CD4-positive, alpha-beta T cell (primary cell): ENCODE measurements at regions not wholly inside any gene's neighbourhood (a gene's known extent, or its start where the extent isn't known, plus 50 kb on each side); places are given as distances from the start of the nearest gene placed in this dataset.
"Not testable (repeated sequence)": the region's sequence is repeated elsewhere in the genome, so short reads cannot be mapped to it uniquely, and the experiment has no call there.

Experiments
- ATAC-seq: fragments of 200-7000 bp; cut with Tn5 transposase; one replicate; pipeline ENCODE4 v1.10.0; 2022; ENCODE audit warnings: mild to moderate bottlenecking; ENCODE audit not compliant: poor library complexity
- CTCF ChIA-PET: fragments of 350-600 bp; sonication (Branson Sonifier 250); formaldehyde crosslinking; loops from one replicate; lab custom pipeline; 2021; ENCODE audit warnings: antibody characterized with exemption, inconsistent platforms; lab: Charles Lee
- POLR2A ChIA-PET: fragments of 350-600 bp; sonication (Branson Sonifier 250); formaldehyde crosslinking; loops from one replicate; lab custom pipeline; 2021; ENCODE audit warnings: antibody characterized with exemption, inconsistent platforms; lab: Charles Lee
- DNase-seq, 14 experiments: peaks; one replicate each; pipeline ENCODE4 v3.0.0-alpha.2; 2013 to 2020; ENCODE audit warnings: mixed read lengths in 2 of 14
- H3K27ac ChIP-seq, 2 donors: one replicate each; pipeline versions ENCODE4 v1.5.1 to v1.7.0; 2013; ENCODE audit warnings: low read length in 2 of 2, low read depth in 1 of 2, mild to moderate bottlenecking in 1 of 2
- H3K27me3 ChIP-seq, 2 experiments: 1 replicate in 1 of 2; 2 replicates in 1 of 2; pipeline versions ENCODE4 v1.6.1 to v1.7.0; 2013; ENCODE audit warnings: low read length in 2 of 2, control low read depth in 1 of 2, mild to moderate bottlenecking in 1 of 2, moderate library complexity in 1 of 2; ENCODE audit not compliant: insufficient read depth in 2 of 2, control insufficient read depth in 1 of 2
- H3K36me3 ChIP-seq: one replicate; pipeline ENCODE4 v1.6.1; 2013; ENCODE audit warnings: low read length, control low read depth; ENCODE audit not compliant: insufficient read depth
- H3K4me1 ChIP-seq: one replicate; pipeline ENCODE4 v1.6.1; 2013; ENCODE audit warnings: low read length, control low read depth; ENCODE audit not compliant: insufficient read depth
- H3K4me3 ChIP-seq: one replicate; pipeline ENCODE4 v1.5.1; 2013; ENCODE audit warnings: mild to moderate bottlenecking, low read length, moderate library complexity
- H3K9me3 ChIP-seq, 2 experiments: 1 replicate in 1 of 2; 2 replicates in 1 of 2; pipeline versions ENCODE4 v1.6.1 to v1.7.0; 2013; ENCODE audit warnings: low read length in 2 of 2, mild to moderate bottlenecking in 2 of 2, control low read depth in 1 of 2, moderate library complexity in 1 of 2; ENCODE audit not compliant: control insufficient read depth in 1 of 2, insufficient read depth in 1 of 2
- H3K27ac Mint-ChIP-seq: one replicate; pipeline ENCODE4 v1.8.0; 2020; ENCODE audit warnings: mixed read lengths
- H3K27me3 Mint-ChIP-seq: one replicate; pipeline ENCODE4 v1.8.0; 2021; ENCODE audit warnings: mixed read lengths
- H3K36me3 Mint-ChIP-seq: one replicate; pipeline ENCODE4 v1.8.0; 2021; ENCODE audit warnings: low read depth, mixed read lengths
- H3K4me1 Mint-ChIP-seq: one replicate; pipeline ENCODE4 v1.8.0; 2021; ENCODE audit warnings: low read depth, mixed read lengths
- H3K4me3 Mint-ChIP-seq: one replicate; pipeline ENCODE4 v1.8.0; 2020; ENCODE audit warnings: mild to moderate bottlenecking, mixed read lengths
- H3K9me3 Mint-ChIP-seq: one replicate; pipeline ENCODE4 v1.8.0; 2020; ENCODE audit warnings: mixed read lengths
- intact Hi-C, 2 experiments: fragments of 100-400 bp; cut with DNase I in 1 of 2; cut with micrococcal nuclease in 1 of 2; formaldehyde crosslinking; loops; one replicate each; pipeline versions ENCODE4 v1.15.1 to v1.9.0; 2023 to 2025; cut with DNase I, micrococcal nuclease
- TF ChIP-seq, protein P1 (sequence below): fragments of 200-600 bp; IDR thresholded peaks from one replicate; pipeline ENCODE4 v1.8.0; 2022; ENCODE audit warnings: antibody characterized with exemption, mild to moderate bottlenecking

DNA sequence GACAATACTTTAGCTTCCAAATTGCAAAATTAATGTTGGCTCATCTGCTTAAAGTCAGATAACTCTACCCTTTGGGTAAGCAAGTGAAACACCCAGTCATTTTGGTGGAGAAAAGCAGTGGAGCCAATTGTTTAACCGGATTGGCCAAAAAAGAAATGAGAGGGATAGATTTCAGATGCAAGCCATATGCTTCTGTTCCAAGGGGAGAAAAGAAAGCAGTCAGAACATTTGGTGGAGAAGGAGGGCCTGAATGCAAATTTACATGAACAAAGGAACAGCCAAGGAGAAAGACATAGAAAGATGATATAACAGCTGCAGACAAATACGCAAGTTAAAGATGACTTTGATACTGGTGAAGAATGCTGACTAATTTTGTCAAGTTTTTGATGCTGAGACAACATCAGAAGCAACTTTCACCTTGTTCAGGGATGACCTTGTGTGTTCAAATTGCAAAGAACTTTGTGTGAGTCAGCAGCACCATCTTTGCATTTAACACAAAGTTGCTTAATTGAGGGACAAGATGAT, 173.1 kb downstream of the TGFB2 start:
- DNase-seq (no peak), ATAC-seq (no peak)
- no peaks in the 10 kb centered on the region for H3K36me3 ChIP-seq
- Mint-ChIP-seq H3K4me3 (no peak overlapping the region), H3K4me1 (no peaks in the 10 kb centered on the region), H3K9me3 (no peaks in the 10 kb centered on the region), H3K36me3 (no peaks in the 10 kb centered on the region), H3K27me3 (no peaks in the 10 kb centered on the region), H3K27ac (no peak overlapping the region)
- H3K9me3 ChIP-seq: peaks cover 0 to 5% of the 10 kb centered on the region in 2 experiments
- intact Hi-C loops: no loop called here
- H3K27me3 ChIP-seq: no peaks in the 10 kb centered on the region
- ChIA-PET POLR2A (no interaction called here), CTCF (no interaction called here)
- TF ChIP-seq, protein P1, sequence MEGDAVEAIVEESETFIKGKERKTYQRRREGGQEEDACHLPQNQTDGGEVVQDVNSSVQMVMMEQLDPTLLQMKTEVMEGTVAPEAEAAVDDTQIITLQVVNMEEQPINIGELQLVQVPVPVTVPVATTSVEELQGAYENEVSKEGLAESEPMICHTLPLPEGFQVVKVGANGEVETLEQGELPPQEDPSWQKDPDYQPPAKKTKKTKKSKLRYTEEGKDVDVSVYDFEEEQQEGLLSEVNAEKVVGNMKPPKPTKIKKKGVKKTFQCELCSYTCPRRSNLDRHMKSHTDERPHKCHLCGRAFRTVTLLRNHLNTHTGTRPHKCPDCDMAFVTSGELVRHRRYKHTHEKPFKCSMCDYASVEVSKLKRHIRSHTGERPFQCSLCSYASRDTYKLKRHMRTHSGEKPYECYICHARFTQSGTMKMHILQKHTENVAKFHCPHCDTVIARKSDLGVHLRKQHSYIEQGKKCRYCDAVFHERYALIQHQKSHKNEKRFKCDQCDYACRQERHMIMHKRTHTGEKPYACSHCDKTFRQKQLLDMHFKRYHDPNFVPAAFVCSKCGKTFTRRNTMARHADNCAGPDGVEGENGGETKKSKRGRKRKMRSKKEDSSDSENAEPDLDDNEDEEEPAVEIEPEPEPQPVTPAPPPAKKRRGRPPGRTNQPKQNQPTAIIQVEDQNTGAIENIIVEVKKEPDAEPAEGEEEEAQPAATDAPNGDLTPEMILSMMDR: no peak
- no peaks in the 10 kb centered on the region for H3K4me1 ChIP-seq
- no peak overlapping the region for H3K4me3 ChIP-seq
- no peak overlapping the region for H3K27ac ChIP-seq

DNA sequence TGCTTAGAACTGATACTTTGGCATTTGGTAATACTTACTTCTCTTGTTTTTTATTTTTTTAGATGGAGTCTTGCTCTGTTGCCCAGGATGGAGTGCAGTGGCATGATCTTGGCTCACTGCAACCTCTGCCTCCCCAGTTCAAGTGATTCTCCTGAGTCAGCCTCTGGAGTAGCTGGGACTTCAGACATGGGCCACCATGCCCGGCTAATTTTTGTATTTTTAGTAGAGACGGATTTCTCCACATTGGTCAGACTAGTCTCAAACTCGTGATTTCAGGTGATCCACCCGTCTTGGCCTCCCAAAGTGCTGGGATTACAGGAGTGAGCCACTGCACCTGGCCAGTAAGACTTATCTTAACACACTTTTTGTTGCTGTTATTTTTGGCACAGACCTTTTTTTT, 175.5 kb downstream of the TGFB2 start:
- H3K27ac Mint-ChIP-seq, H3K27me3 Mint-ChIP-seq, H3K4me3 ChIP-seq, H3K4me1 Mint-ChIP-seq, H3K4me3 Mint-ChIP-seq, H3K36me3 ChIP-seq, H3K9me3 ChIP-seq, H3K27ac ChIP-seq, H3K9me3 Mint-ChIP-seq, ATAC-seq, POLR2A ChIA-PET, H3K4me1 ChIP-seq, DNase-seq, H3K27me3 ChIP-seq, H3K36me3 Mint-ChIP-seq: not testable (repeated sequence)
- intact Hi-C loops: loop anchor here (5.0 to 10.0 kb wide), 2 partner anchors 186 to 193 kb away; no protein-coding TSS in a partner anchor
- CTCF ChIA-PET: interaction anchor here (1.7 kb wide), 1 partner anchor 9 kb away, joined by 3 read pairs; no protein-coding TSS in a partner anchor

DNA sequence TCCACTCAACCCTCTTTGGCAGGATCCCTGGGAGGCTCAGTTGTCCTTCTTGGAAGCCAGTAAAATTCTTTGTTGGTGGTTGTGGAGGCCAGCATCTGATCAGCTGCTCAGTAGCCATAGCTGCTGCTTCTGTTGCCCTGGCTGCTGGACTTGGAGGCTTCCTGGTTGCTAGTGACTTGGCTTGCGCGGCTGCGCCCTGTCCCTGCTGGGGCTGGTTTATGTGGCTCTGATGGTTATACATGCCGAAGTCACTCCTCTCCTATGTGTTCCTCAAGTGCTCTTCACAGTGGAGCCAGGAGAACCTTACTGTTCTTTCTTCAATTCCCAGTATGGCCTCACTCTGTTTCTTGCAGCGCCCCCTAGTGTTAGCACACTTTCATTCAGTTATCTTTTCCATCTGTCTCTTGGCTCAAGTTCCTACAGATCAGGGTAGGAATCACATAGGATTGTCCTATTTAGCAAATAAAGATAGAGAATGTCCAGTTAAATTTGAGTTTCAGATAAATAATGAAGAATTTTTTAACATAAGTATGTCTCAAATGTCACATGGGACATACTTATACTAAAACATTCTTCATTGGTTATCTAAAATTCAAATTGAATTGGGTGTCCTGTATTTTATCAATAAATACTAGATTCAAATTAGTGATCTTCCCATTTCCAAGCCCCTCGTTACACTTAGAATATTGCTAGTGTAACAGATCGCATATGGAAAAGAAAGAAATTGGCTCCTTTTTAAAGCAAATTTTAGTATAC, 176.5 kb downstream of the TGFB2 start:
- ChIA-PET CTCF (interaction anchor here (1.7 kb wide), 1 partner anchor 8 kb away, joined by 3 read pairs; no protein-coding TSS in a partner anchor), POLR2A (no interaction called here)
- Histone ChIP-seq H3K27ac (no peak overlapping the region), H3K4me1 (no peaks in the 10 kb centered on the region), H3K4me3 (no peak overlapping the region), H3K9me3 (no peaks in the 10 kb centered on the region), H3K36me3 (no peaks in the 10 kb centered on the region), H3K27me3 (no peaks in the 10 kb centered on the region)
- DNase-seq: peak in 5 of 14 experiments; percentile 2 to 48 (median 32)
- H3K27ac Mint-ChIP-seq: no peak overlapping the region
- H3K9me3 Mint-ChIP-seq: no peaks in the 10 kb centered on the region
- H3K36me3 Mint-ChIP-seq: no peaks in the 10 kb centered on the region
- TF ChIP-seq, protein P1: peak; percentile 58
- no peak overlapping the region for H3K4me3 Mint-ChIP-seq
- H3K4me1 Mint-ChIP-seq: no peaks in the 10 kb centered on the region
- intact Hi-C loops: loop anchor here (5.0 to 10.0 kb wide), 2 partner anchors 187 to 194 kb away; no protein-coding TSS in a partner anchor
- no peak for ATAC-seq
- peaks cover 5% of the 10 kb centered on the region for H3K27me3 Mint-ChIP-seq
